Psoas muscle (tissue), 7 donors: ENCODE measurements at regions not wholly inside any gene's neighbourhood (a gene's known extent, or its start where the extent isn't known, plus 50 kb on each side); places are given as distances from the start of the nearest gene placed in this dataset.

ENCODE experiments used
- ATAC-seq, 4 donors: fragments of 200-7000 bp; cut with Tn5 transposase; one replicate each; pipeline ENCODE4 v1.9.1; 2020; ENCODE audit warnings: moderate library complexity in 3 of 4, mild to moderate bottlenecking in 2 of 4
- DNase-seq, 2 donors: peaks; one replicate each; pipeline ENCODE4 v3.0.0-alpha.2; 2020
- H3K27ac ChIP-seq: fragments of 200-600 bp; one replicate; pipeline ENCODE4 v1.8.0; 2022
- H3K27me3 ChIP-seq, 3 donors: fragments of 200-600 bp in 1 of 3; one replicate each; pipeline versions ENCODE4 v1.6.1 to v1.8.0; 2013 to 2022; ENCODE audit warnings: low read length in 2 of 3, mild to moderate bottlenecking in 2 of 3, moderate library complexity in 1 of 3; ENCODE audit not compliant: insufficient read depth in 3 of 3
- H3K36me3 ChIP-seq, 2 donors: fragments of 200-600 bp in 1 of 2; one replicate each; pipeline versions ENCODE4 v1.6.1 to v1.8.0; 2013 to 2022; ENCODE audit warnings: low read depth in 1 of 2, mild to moderate bottlenecking in 1 of 2, moderate library complexity in 1 of 2; ENCODE audit not compliant: insufficient read depth in 1 of 2
- H3K4me1 ChIP-seq: fragments of 200-600 bp; one replicate; pipeline ENCODE4 v1.8.0; 2022
- H3K4me3 ChIP-seq: fragments of 200-600 bp; one replicate; pipeline ENCODE4 v1.8.0; 2022; ENCODE audit warnings: mild to moderate bottlenecking
- H3K9me3 ChIP-seq: fragments of 200-600 bp; one replicate; pipeline ENCODE4 v1.8.0; 2022
- CTCF ChIP-seq: fragments of 200-600 bp; IDR thresholded peaks from one replicate; pipeline ENCODE4 v1.8.0; 2022; ENCODE audit warnings: antibody characterized with exemption
- WGBS, 3 donors: extraction: QIAGEN DNeasy Blood & Tissue Kit; methylation state at CpG; one replicate each; pipeline versions ENCODE4 v1.1.6 to v1.1.7; 2013; 5-methylcytosine and 5-hydroxymethylcytosine counted together
- intact Hi-C, 2 donors: fragments of 100-400 bp; cut with DNase I; formaldehyde crosslinking; loops; one replicate each; pipeline versions ENCODE4 v1.11.0 to v1.14.2; 2022
- donor health status: healthy with polysubstance abuse.
- donor health status: DM: no; HTN: no; CAD: no; lungs with moderate emphysema.
- donor health status: Bipolar disorder and iron deficiency.
- donor health status: healthy.
- donor health status: DM: yes; HTN: yes; CAD: no.
- donor health status: DM: no; HTN: no; CAD: no.
- donor health status: DM: yes; HTN: yes; CAD: no.

- no peak for DNase-seq
- H3K4me3 ChIP-seq = no peak overlapping the region
Measured at GRCh38 chr6:98137391-98137790, 697.0 kb upstream of the POU3F2 start.

GRCh38 chr6:98142839-98143238, 691.5 kb upstream of the POU3F2 start:
- TF ChIP-seq CTCF = no peak
- H3K4me1 ChIP-seq = no peaks in the 10 kb centered on the region
- H3K36me3 ChIP-seq = no peaks in the 10 kb centered on the region
- WGBS, 3 donors = 90 to 95% (median 91%) methylated on average over 6 of the region's 6 CpGs
- no peak overlapping the region for H3K27ac ChIP-seq
- H3K9me3 ChIP-seq = no peaks in the 10 kb centered on the region
- intact Hi-C loops = no loop called here
- ATAC-seq (no peak), DNase-seq (no peak)
- H3K4me3 ChIP-seq = no peak overlapping the region
- H3K27me3 ChIP-seq = no peaks in the 10 kb centered on the region

More at GRCh38 chr6:98137391-98137790, 697.0 kb upstream of the POU3F2 start:
- no peaks in the 10 kb centered on the region for H3K4me1 ChIP-seq
- H3K27ac ChIP-seq = no peak overlapping the region
- H3K27me3 ChIP-seq = no peaks in the 10 kb centered on the region
- H3K36me3 ChIP-seq = no peaks in the 10 kb centered on the region
- no peaks in the 10 kb centered on the region for H3K9me3 ChIP-seq
- WGBS, 3 donors = 0 to 6% (median 0%) methylated on average over 1 of the region's 1 CpG
- no peak for ATAC-seq
- intact Hi-C loops = no loop called here
- TF ChIP-seq CTCF = no peak

- Histone ChIP-seq H3K4me3 (no peak overlapping the region), H3K4me1 (no peaks in the 10 kb centered on the region), H3K27ac (no peak overlapping the region), H3K9me3 (no peaks in the 10 kb centered on the region), H3K27me3 (no peaks in the 10 kb centered on the region), H3K36me3 (no peaks in the 10 kb centered on the region)
- TF ChIP-seq CTCF = no peak
- WGBS, 3 donors = 57 to 77% (median 64%) methylated on average over 1 of the region's 1 CpG
- DNase-seq = no peak
- intact Hi-C loops = no loop called here
- ATAC-seq = no peak
Measured at GRCh38 chr6:98146656-98147055, 687.7 kb upstream of the POU3F2 start.

GRCh38 chr6:98156580-98156979, 677.8 kb upstream of the POU3F2 start:
- DNase-seq = no peak
- TF ChIP-seq CTCF = no peak
- Histone ChIP-seq H3K27me3 (no peaks in the 10 kb centered on the region), H3K4me3 (no peak overlapping the region), H3K9me3 (no peaks in the 10 kb centered on the region), H3K4me1 (no peaks in the 10 kb centered on the region), H3K36me3 (no peaks in the 10 kb centered on the region), H3K27ac (no peak overlapping the region)
- WGBS, 3 donors = 60 to 83% (median 63%) methylated on average over 2 of the region's 2 CpGs
- ATAC-seq = no peak
- intact Hi-C loops = no loop called here

- Histone ChIP-seq H3K4me1 (no peaks in the 10 kb centered on the region), H3K36me3 (no peaks in the 10 kb centered on the region), H3K9me3 (no peaks in the 10 kb centered on the region), H3K27me3 (no peaks in the 10 kb centered on the region), H3K27ac (no peak overlapping the region), H3K4me3 (no peak overlapping the region)
- no peak for ATAC-seq
- DNase-seq = no peak
- 90 to 92% (median 91%) methylated on average over 8 of the region's 8 CpGs for WGBS, 3 donors
- no peak for TF ChIP-seq CTCF
- intact Hi-C loops = no loop called here
Measured at GRCh38 chr6:98179606-98180005, 654.8 kb upstream of the POU3F2 start.
